SK-N-SH (cell line): ENCODE measurements at regions not wholly inside any gene's neighbourhood (a gene's known extent, or its start where the extent isn't known, plus 50 kb on each side); places are given as distances from the start of the nearest gene placed in this dataset.

Experiments used
- CTCF ChIA-PET: fragments of 300-600, 350-600 bp; formaldehyde crosslinking; extraction: SDS; loops from one replicate; lab custom pipeline; 2021; lab: Yijun Ruan, JAX
- POLR2A ChIA-PET: fragments of 350-600 bp; sonication (Branson Sonifier 250); formaldehyde crosslinking; extraction: SDS; loops from one replicate; lab custom pipeline; 2020; ENCODE audit warnings: antibody characterized with exemption, inconsistent platforms; lab: Yijun Ruan, JAX
- DNase-seq: peaks from one replicate; pipeline ENCODE4 v3.0.0; 2012
- H2AFZ ChIP-seq: fragments of 200-600 bp; sonication (generic); 2 replicates; pipeline ENCODE4 v1.8.1; 2016; ENCODE audit warnings: antibody characterized with exemption, mild to moderate bottlenecking, low read depth
- H3F3A ChIP-seq: fragments of 200-600 bp; sonication (generic); replicated peaks from 2 replicates; pipeline ENCODE3; 2016; ENCODE audit warnings: antibody characterized with exemption, mild to moderate bottlenecking; ENCODE audit not compliant: insufficient read depth
- H3K27ac ChIP-seq, 2 experiments: fragments of 200-500 bp in 1 of 2; fragments of 200-600 bp in 1 of 2; sonication (Bioruptor generic) in 1 of 2; sonication (generic), shearing (Covaris generic) in 1 of 2; 2 replicates each; pipeline versions ENCODE4 v1.5.1 to v1.6.1; 2014 to 2016; ENCODE audit warnings: low read depth in 2 of 2, inconsistent platforms in 1 of 2, low read length in 1 of 2, mild to moderate bottlenecking in 1 of 2, mixed read lengths in 1 of 2
- H3K27me3 ChIP-seq: fragments of 200-600 bp; sonication (generic), shearing (Covaris generic); 2 replicates; pipeline ENCODE4 v1.6.1; 2016; ENCODE audit warnings: mixed run types; ENCODE audit not compliant: insufficient read depth
- H3K36me3 ChIP-seq, 2 experiments: fragments of 200-500 bp in 1 of 2; fragments of 200-600 bp in 1 of 2; sonication (Bioruptor generic) in 1 of 2; sonication (generic) in 1 of 2; replicated peaks in 1 of 2; 2 replicates each; pipeline versions ENCODE3 to v1.5.1; 2014 to 2016; ENCODE audit warnings: low read length in 1 of 2, mild to moderate bottlenecking in 1 of 2; ENCODE audit not compliant: insufficient read depth in 2 of 2, control insufficient read depth in 1 of 2
- H3K4me1 ChIP-seq, 2 experiments: fragments of 200-500 bp in 1 of 2; fragments of 200-600 bp in 1 of 2; sonication (Bioruptor generic) in 1 of 2; sonication (generic), shearing (Covaris generic) in 1 of 2; 2 replicates each; pipeline versions ENCODE4 v1.5.1 to v1.6.1; 2014 to 2016; ENCODE audit warnings: low read depth in 1 of 2, low read length in 1 of 2, mixed run types in 1 of 2; ENCODE audit not compliant: insufficient read depth in 2 of 2, control insufficient read depth in 1 of 2
- H3K4me2 ChIP-seq: fragments of 200-600 bp; sonication (generic), shearing (Covaris generic); 2 replicates; pipeline ENCODE4 v1.6.1; 2017; ENCODE audit warnings: mixed run types
- H3K4me3 ChIP-seq, 2 experiments: fragments of 200-500 bp in 1 of 2; fragments of 200-600 bp in 1 of 2; sonication (Bioruptor generic) in 1 of 2; sonication (generic), shearing (Covaris generic) in 1 of 2; 2 replicates each; pipeline versions ENCODE4 v1.5.1 to v1.8.1; 2014 to 2016; ENCODE audit warnings: low read depth in 2 of 2, inconsistent platforms in 1 of 2, low read length in 1 of 2, mild to moderate bottlenecking in 1 of 2, mixed read lengths in 1 of 2, moderate library complexity in 1 of 2
- H3K79me2 ChIP-seq: fragments of 200-600 bp; sonication (generic); 2 replicates; pipeline ENCODE4 v1.8.1; 2017; ENCODE audit warnings: mild to moderate bottlenecking; ENCODE audit not compliant: insufficient read depth
- H3K9ac ChIP-seq: fragments of 200-600 bp; sonication (generic); 2 replicates; pipeline ENCODE4 v1.6.1; 2017; ENCODE audit warnings: mixed run types
- H3K9me2 ChIP-seq: fragments of 200-600 bp; sonication (generic); 2 replicates; pipeline ENCODE4 v1.6.1; 2017; ENCODE audit warnings: mixed run types
- H3K9me3 ChIP-seq: fragments of 200-600 bp; sonication (generic); 2 replicates; pipeline ENCODE4 v1.6.1; 2017; ENCODE audit warnings: mixed run types, mild to moderate bottlenecking, moderate library complexity
- H4K20me1 ChIP-seq: fragments of 200-600 bp; sonication (generic); 2 replicates; pipeline ENCODE4 v1.6.1; 2017; ENCODE audit warnings: mild to moderate bottlenecking, mixed run types; ENCODE audit not compliant: insufficient read depth
- CHD2 ChIP-seq: fragments of 150-350 bp; IDR thresholded peaks from 2 replicates; pipeline ENCODE4 v1.6.1; 2018; ENCODE audit warnings: low read length; ENCODE audit not compliant: partially characterized antibody
- CTCF ChIP-seq: fragments of 200-600 bp; sonication (generic); IDR thresholded peaks from 2 replicates; pipeline ENCODE4 v1.6.1; 2017; ENCODE audit warnings: antibody characterized with exemption, mild to moderate bottlenecking, moderate library complexity
- ELF1 ChIP-seq: IDR thresholded peaks from 2 replicates; pipeline ENCODE4 v1.4.0; 2012
- EZH2phosphoT487 ChIP-seq: fragments of 200-600 bp; sonication (generic); IDR thresholded peaks from 2 replicates; pipeline ENCODE4 v1.6.1; 2017; ENCODE audit warnings: low read depth, mixed run types, mild to moderate bottlenecking, antibody characterized with exemption, moderate library complexity, borderline replicate concordance
- FOSL2 ChIP-seq: IDR thresholded peaks from 2 replicates; pipeline ENCODE4 v1.4.0; 2012; ENCODE audit warnings: low read depth, mild to moderate bottlenecking, moderate library complexity, borderline replicate concordance
- FOXM1 ChIP-seq: IDR thresholded peaks from 2 replicates; pipeline ENCODE4 v1.4.0; 2012; ENCODE audit warnings: low read depth, mild to moderate bottlenecking
- GABPA ChIP-seq: IDR thresholded peaks from 2 replicates; pipeline ENCODE4 v1.4.0; 2012; ENCODE audit warnings: low read depth, mild to moderate bottlenecking
- MAX ChIP-seq: IDR thresholded peaks from 2 replicates; pipeline ENCODE4 v1.4.0; 2012; ENCODE audit warnings: low read depth
- MEF2A ChIP-seq: IDR thresholded peaks from 2 replicates; pipeline ENCODE4 v1.4.0; 2012; ENCODE audit warnings: low read depth, borderline replicate concordance
- NRF1 ChIP-seq: IDR thresholded peaks from 2 replicates; pipeline ENCODE4 v1.6.1; 2012; ENCODE audit warnings: low read depth, mild to moderate bottlenecking, low read length
- RAD21 ChIP-seq: IDR thresholded peaks from 2 replicates; pipeline ENCODE4 v1.6.1; 2012; ENCODE audit warnings: mild to moderate bottlenecking, low read length
- REST ChIP-seq: IDR thresholded peaks from 2 replicates; pipeline ENCODE4 v1.6.1; 2012; ENCODE audit warnings: mild to moderate bottlenecking, low read depth, low read length, moderate library complexity
- RXRA ChIP-seq: IDR thresholded peaks from 2 replicates; pipeline ENCODE4 v1.4.0; 2012; ENCODE audit warnings: low read depth, mild to moderate bottlenecking, borderline replicate concordance
- SIN3A ChIP-seq: IDR thresholded peaks from 2 replicates; pipeline ENCODE4 v1.6.1; 2012; ENCODE audit warnings: low read depth, mild to moderate bottlenecking, low read length, moderate library complexity, borderline replicate concordance
- SMC3 ChIP-seq: IDR thresholded peaks from 2 replicates; pipeline ENCODE4 v1.6.1; 2012; ENCODE audit warnings: low read depth, low read length, improper control_type of control experiment
- TAF1 ChIP-seq: IDR thresholded peaks from 2 replicates; pipeline ENCODE4 v1.6.1; 2012; ENCODE audit warnings: low read depth, mild to moderate bottlenecking, low read length, moderate library complexity, borderline replicate concordance
- TEAD4 ChIP-seq: IDR thresholded peaks from 2 replicates; pipeline ENCODE4 v1.4.0; 2012; ENCODE audit warnings: mild to moderate bottlenecking, borderline replicate concordance; ENCODE audit not compliant: insufficient read depth
- USF1 ChIP-seq: IDR thresholded peaks from 2 replicates; pipeline ENCODE4 v1.4.0; 2012; ENCODE audit warnings: low read depth, borderline replicate concordance
- USF2 ChIP-seq: fragments of 150-350 bp; IDR thresholded peaks from 2 replicates; pipeline ENCODE4 v1.6.1; 2017; ENCODE audit warnings: antibody characterized with exemption, low read length, low read depth, borderline replicate concordance
- ZBTB33 ChIP-seq: IDR thresholded peaks from 2 replicates; pipeline ENCODE4 v1.4.0; 2012; ENCODE audit warnings: low read depth, borderline replicate concordance
- WGBS: methylation state at CpG from one replicate; pipeline ENCODE4 v1.1.6; 2017; ENCODE audit warnings: low lambda C conversion rate; 5-methylcytosine and 5-hydroxymethylcytosine counted together

- TF ChIP-seq EZH2phosphoT487 (no peak), FOXM1 (no peak), NRF1 (no peak), RXRA (no peak), SIN3A (no peak), MEF2A (no peak), RAD21 (no peak), SMC3 (no peak)
Observed at GRCh38 chr16:66109677-66110076, 256.8 kb upstream of the CDH5 start (continued).

- H2AFZ ChIP-seq, result no peak overlapping the region
- H3K9me2 ChIP-seq, result no peaks in the 10 kb centered on the region
- no peaks in the 10 kb centered on the region for H3K79me2 ChIP-seq
- peaks cover 0 to 5% of the 10 kb centered on the region in 2 experiments; a peak in 1 of 4 replicates for H3K4me1 ChIP-seq
- no peaks in the 10 kb centered on the region for H3K36me3 ChIP-seq
- ChIA-PET POLR2A (no interaction called here), CTCF (no interaction called here)
- no peak overlapping the region for H3K4me3 ChIP-seq
- H3K27ac ChIP-seq, result no peak overlapping the region
- H3K9me3 ChIP-seq, result no peaks in the 10 kb centered on the region
- 14% methylated on average over 1 of the region's 1 CpG for WGBS
- H3K27me3 ChIP-seq, result no peaks in the 10 kb centered on the region; the same call in 1 of the 2 replicates
- no peak overlapping the region for H3K9ac ChIP-seq
- TF ChIP-seq REST (no peak), NRF1 (no peak), USF1 (no peak), TEAD4 (no peak), USF2 (no peak), CTCF (no peak), ELF1 (no peak), GABPA (no peak), CHD2 (no peak), ZBTB33 (no peak), MEF2A (no peak), TAF1 (no peak), RAD21 (no peak), MAX (no peak), FOSL2 (no peak)
- no peak overlapping the region for H3K4me2 ChIP-seq
- no peaks in the 10 kb centered on the region for H3F3A ChIP-seq
- H4K20me1 ChIP-seq, result no peaks in the 10 kb centered on the region
- DNase-seq, result no peak
Observed at GRCh38 chr16:66107661-66108060, 258.8 kb upstream of the CDH5 start.
